SW480 (cell line): ENCODE measurements at regions not wholly inside any gene's neighbourhood (a gene's known extent, or its start where the extent isn't known, plus 50 kb on each side); places are given as distances from the start of the nearest gene placed in this dataset.
"Not testable (repeated sequence)": the region's sequence is repeated elsewhere in the genome, so short reads cannot be mapped to it uniquely, and the experiment has no call there.

Experiments used
- DNase-seq: peaks from one replicate; pipeline ENCODE4 v3.0.0-alpha.2; 2016; ENCODE audit warnings: low spot score

DNA sequence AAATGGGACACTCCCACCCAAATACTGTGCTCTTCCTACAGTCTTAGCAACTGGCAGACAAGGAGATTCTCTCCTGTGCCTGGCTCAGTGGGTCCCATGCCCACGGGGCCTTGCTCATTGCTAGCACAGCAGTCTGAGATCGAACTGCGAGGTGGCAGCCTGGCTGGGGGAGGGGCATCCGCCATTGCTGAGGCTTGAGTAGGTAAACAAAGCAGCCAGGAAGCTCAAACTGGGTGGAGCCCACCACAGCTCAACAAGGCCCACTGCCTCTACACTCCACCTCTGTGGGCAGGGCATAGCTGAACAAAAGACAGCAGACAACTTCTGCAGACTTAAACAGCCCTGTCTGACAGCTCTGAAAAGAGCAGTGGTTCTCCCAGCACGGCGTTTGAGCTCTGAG lies 174.8 kb downstream of the COL12A1 start:
- not testable (repeated sequence) for DNase-seq

DNA sequence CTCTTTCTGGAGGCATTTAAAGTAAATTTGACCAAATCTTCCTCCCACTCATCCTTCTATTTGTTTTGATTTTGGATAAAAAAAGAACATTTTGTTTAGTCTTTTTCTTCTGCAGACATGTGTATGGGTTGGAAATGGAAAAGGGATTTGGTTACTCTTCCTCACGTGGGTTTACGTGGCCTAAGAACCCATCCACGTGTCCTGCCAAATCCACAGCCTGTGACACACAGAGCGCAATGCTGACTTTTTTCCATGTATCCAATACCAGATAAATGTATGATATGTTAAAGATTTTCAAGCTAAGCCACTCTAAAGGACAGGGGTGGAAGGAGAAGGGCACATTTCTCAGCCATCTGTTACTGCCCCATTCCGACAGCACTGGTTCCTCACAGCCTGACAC lies 176.5 kb downstream of the COL12A1 start:
- DNase-seq: no peak

DNA sequence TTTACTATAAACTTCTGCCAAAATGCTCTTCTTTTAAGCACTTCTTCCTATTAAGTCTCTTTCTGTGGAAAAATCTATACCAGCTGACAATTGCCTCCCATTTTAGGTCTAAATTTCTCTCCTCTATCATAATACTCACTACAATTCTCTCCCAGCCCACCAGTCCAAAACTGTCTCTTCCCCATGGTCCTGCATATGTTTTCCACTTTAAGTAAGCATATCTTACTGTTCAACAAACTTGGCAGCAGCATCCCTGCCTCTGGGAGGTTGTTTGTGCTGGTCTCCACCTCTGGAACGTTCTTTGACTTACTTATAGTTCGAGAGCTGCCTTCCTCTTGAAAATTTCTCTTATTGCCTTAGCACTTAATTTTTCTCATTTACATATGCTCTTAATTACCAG lies 180.5 kb downstream of the COL12A1 start:
- DNase-seq: no peak

DNA sequence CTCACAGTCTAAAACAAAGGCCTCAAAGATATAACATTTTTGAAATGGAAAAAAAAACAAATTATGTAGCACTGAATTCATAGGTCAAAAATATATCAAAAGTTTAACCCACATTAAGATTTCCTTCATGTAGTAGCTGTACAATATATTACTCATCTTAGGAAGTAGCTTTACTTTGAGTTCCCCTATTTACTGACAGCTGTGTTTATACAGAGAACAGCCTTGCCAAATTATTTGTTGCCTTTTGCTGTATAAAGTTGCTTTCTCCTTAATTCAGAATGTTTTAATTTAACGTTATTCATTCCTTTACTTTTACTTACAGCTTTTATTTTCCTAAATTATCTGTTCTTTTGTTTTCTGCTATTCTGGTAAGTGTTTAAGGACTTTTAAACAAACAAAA lies 181.0 kb downstream of the COL12A1 start:
- DNase-seq: no peak

DNA sequence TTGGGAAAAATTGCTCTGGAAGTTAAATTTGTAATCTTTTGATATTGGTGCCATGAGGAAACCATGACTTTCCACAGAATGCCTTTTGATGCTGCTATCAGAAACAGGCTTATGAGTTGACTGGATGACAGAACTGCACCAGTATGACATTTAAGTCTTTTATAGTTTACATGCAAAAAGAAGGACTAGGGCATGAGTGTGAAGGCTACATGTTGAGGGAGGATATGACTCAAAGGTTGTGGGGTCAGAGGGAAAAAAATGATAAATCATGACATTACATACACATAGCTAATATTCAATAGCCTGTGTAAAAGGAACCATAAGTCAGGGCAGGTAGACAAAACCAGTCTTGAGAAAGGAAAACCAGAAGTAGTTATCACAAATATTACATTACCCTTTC lies 182.2 kb downstream of the COL12A1 start:
- DNase-seq: no peak

DNA sequence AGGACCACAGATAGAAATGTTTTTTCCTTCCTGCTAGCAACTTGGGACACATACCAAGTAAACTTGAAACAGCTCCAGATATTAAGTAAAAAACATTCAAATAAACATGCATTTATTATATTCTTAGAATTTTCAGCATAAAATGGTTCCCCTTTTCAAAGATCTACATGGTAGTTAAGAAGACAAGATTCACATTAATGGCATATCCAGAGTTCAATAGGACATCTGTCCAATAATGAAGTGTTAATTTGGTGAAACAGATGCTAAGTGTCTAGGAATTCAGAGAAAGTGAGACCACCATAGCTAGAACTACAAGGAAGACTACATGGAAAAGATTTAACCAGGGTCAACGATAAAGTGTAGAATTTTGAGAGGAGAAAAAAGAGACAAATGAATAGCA lies 184.9 kb downstream of the COL12A1 start:
- no peak for DNase-seq

DNA sequence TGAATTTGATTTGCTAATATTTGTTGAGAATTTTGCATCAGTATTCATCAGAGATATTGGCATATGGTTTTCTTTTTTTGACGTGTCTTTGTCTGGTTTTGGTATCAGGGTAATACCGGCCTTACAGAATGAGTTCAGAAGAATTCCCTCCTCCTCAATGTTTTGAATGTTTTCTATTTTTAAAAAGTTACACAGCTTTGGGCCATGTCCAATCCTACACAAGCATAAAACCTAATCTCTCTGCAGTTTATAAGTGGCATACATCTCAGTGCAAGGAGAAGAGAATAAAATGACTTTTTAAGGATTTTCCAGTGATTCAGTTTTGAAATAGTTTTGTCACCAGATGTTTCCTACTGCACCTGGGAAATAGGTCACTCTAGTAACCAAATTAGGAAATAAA lies 185.5 kb downstream of the COL12A1 start:
- DNase-seq: no peak

DNA sequence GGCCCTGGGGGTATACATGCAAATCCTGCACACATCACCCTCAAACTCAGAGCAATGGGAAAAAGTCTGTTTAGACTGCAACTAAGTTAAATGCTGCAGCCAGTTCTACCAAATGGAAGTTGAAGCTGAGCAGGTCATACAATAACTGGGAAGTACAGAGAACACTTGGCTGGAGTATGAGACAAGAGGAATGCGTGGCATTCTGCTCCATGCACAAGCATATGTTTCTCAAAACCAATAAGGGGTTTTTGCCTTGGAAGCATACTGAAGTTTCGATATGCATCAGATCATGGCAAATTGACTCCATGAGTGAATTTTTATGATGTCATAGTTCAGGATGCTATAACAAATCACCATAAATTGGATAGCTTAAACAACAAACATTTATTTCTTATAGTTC lies 193.8 kb downstream of the COL12A1 start:
- no peak for DNase-seq

DNA sequence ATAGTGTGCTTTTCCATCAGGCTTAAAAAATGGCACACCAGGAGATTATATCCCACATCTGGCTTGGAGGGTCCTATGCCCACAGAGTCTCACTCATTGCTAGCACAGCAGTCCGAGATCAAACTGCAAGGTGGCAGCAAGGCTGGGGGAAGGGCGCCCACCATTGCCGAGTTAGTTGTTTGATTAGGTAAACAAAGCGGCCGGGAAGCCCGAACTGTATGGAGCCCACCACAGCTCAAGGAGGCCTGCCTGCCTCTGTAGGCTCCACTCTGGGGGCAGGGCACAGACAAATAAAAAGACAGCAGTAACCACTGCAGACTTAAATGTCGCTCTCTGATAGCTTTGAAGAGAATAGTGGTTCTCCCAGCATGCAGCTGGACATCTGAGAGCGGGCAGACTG lies 201.9 kb downstream of the COL12A1 start:
- DNase-seq: not testable (repeated sequence)

DNA sequence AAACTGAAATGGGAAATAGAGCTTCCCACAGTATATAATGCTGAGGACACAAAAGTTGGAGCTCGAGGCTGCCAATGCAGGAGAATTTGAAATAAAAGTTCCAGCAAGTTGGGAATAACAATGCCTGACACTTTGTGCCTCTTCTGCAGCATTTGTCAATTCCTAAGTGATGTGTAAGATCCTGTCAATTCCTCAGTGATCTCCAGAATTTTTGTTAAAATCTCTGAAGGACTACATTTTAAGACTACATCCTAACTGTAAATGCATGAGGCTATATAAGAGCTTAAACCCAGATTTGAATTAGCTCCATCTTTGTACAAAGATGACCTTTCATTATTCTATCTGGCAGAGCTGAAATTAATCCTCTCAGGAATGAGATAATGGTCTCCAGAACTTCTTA lies 208.2 kb downstream of the COL12A1 start:
- no peak for DNase-seq

DNA sequence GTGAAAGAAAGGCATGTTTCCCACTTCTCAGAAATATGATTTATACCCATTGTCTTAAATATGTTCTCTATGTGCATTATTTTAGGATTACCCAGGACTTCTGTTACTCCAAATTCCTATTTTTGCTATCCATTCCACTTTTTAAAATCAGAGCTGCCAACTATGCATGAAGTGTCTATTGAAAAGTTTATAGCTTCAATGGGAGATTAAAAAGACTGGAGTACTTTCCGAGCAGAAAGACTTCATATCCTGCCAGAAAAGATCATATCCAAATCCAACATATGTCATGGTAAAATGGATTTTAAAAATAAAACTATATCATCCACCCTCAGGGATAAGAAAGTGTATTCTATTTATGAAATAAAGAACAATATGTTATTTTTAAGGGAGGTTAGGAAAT lies 212.7 kb downstream of the COL12A1 start:
- DNase-seq: no peak

DNA sequence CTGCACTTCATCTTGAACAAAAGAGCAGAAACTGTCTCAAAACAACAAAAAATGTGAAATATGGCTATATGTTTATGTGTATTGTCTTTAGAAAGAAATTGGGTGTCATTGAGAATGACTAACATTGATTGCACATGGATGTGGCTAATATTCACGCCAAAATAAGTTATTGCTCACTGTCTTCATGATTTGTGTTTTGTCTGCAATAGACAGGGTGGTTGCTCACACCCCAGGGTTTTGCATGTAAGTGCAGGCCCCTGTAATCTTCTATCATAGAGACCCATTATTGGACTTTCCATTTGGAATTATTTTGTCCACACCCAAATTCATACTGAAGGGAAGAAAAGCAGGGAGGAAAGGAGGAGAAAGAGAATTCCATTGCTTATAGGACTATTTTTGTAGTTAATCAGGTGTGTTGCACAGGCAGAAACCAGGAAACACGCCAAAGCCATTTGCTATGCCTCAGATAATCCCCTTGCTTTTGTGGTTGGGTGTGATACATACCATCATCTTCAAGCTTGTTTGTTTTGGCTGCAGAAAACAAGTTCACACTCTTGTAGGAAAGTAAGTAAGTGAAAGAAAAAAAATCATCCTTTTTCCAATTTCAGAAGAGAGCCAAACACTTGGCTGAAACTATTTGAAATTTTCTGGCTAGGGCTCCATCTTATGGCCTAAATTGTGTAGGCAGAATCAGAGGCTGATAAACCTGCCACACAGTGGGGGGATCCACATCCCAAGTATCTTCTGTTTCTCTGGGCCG lies 214.1 kb downstream of the COL12A1 start:
- DNase-seq: no peak

DNA sequence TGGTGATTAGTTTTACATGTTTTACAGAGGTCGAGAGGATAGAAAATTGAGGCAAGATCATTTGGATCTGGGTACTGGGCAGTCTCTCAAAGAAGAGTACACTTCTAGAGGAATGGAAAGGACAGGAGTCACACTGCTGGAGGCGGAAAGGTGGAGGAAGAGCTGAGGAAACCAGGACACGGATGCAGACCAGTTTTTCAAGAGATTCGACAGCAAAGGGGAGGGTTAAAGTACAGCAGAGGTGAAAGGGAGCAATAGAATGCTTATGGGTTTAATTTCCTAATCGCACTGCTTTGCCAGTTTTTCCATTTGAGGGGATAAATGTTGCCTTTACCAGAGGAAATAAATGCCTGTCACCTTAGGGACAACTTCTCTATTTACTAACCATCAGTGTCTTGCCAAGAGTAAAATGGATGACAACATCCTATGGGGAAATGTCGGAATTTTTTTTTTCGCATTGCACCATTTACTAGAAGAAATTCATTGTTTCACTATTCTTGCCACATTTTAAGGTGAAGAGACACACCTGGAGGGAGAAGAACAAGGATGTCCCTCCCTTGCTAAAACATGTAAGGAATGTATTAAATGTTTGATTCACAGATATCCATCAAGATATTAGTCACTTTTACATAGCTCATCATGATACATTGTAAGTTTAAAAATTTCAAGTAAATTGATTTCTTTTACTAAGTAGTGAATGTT lies 226.6 kb downstream of the COL12A1 start:
- no peak for DNase-seq

DNA sequence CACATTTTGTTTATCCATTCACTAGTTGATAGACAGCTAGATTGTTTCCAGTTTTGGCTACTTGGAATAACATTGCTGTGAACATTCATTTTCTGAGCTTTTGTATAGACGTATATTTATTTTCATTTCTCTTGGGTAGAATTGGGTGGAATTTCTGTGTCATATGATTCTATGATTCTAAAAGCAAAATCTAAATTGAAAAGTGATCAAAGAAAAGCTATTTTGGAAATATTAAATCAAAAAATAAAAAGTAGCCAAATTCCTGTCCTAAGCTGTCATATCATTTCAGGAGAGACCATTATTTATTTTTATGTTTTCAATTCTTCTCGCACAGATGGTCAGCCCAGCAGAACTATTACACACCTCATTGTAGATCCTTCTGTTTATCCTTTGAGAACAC lies 229.2 kb downstream of the COL12A1 start:
- no peak for DNase-seq

DNA sequence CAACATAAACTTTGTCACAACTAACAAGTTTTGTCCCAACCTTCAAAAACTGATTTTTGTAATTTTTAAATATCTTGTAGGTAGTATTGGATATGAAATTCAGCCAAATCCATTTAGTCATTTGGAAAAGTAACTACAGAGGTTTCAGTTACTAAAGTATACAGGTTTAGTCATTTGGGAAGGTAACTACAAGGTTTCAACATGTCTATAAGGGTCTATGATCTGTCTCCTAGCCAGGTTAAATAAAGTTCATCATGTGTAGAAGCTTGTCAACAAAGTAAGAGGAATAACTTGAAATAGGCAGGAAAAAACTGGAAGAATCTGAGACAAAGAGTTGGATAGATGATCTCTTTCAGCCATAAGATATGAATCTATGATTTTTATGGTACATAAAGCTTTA lies 229.8 kb downstream of the COL12A1 start:
- no peak for DNase-seq

DNA sequence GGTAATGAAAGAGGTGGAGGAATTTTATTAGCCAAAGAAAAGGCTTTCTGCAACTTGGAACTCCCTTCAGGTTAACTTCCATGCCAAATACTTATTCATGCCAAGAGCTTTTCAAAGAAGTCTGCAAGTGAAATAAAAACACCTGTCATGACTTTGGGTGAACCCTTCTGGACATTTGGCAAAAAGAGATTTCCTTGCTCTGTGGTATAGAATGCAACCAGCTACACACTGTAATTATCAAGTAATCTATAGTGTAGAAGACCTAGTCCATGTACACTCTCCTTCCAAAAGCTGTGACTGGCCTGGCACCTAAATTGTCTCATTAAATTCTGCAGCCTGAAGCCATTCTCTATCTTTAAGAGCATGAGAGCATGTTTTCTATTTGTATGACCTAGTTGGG lies 232.3 kb downstream of the COL12A1 start:
- DNase-seq: no peak

DNA sequence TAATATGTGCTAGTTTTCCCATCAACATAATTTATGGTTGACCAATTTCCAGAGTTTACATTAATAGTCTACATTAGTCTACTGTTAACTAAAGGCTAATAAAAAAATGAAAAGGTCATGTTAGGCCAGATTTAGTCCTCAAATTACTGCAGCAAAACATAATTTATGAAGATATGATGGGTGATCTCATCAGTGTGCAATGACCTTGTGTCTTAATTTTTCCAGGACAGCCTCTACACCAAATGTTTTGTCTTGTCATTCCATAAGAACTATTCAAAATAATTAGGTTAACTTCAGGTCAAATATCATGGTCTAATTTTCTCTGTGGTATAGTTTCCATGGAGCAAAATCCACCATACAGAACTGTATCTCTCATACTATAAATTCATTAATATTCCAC lies 234.2 kb downstream of the COL12A1 start:
- no peak for DNase-seq

DNA sequence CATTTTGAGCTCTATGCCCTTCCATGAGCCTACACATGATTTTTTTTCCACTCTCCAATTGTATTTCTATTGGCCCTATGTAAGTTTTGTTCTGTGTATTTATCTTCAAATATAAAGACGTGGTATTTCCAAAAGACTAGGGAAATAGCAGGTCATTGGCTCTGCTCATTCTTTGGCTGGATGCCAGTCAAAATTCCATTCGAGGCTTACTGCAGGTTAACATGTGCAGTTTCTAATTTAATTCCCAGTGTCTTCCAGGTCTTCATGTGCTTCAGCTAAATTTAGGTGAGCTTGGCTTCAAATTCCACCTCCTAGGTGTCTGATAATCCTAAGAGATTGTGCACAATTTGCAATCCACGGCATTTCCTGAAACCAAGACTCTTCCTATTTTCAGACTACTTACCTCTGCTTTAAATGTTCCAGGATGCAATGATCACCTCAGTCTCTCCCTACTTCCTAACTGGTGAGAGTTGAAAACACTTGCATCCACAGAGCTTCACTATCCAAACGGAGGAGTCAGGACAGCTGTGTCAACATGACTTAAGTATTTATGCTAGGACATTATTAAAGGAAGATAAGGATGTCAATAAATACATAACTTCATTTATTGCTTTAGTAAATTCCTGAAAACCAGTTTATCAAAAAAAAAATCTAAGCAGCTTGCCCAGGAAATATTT lies 236.1 kb downstream of the COL12A1 start:
- no peak for DNase-seq

DNA sequence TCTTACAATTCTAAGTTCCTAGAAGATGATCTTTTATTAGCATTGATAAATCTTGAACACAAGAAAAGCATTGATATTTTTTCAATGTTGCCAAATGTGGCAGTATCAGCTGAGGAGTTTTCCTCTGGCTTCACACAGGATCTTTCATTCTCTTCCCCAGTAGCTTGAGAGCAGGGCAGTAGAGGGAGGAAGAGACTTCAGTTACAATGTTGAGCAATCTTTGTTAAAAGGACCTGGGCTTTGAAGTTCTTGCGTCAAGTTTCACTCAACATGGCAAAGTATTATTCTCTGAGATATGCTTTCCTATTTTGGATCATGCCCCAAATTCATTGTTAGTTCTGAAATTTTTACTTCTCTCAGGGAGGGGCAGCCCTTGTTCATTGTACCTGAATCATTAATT lies 238.0 kb downstream of the COL12A1 start:
- DNase-seq: no peak

DNA sequence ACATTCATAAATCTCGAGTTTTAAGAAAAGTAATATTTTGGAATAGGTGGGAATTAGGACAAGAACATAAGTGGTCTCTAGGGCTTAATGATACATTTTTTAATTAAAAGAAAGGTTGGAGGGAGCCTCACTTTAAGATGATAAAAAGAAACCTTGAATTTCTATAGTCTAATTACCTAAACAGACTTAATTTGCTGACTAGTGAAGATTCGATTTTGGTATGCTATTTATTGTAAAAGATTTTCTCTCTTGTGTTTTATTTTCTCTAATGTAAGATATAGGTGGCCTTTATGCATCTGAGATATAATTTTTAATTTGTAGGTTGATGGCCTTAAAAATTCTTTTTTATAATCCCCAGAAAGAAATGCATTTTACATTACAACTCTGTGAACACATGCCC lies 239.1 kb downstream of the COL12A1 start:
- no peak for DNase-seq

DNA sequence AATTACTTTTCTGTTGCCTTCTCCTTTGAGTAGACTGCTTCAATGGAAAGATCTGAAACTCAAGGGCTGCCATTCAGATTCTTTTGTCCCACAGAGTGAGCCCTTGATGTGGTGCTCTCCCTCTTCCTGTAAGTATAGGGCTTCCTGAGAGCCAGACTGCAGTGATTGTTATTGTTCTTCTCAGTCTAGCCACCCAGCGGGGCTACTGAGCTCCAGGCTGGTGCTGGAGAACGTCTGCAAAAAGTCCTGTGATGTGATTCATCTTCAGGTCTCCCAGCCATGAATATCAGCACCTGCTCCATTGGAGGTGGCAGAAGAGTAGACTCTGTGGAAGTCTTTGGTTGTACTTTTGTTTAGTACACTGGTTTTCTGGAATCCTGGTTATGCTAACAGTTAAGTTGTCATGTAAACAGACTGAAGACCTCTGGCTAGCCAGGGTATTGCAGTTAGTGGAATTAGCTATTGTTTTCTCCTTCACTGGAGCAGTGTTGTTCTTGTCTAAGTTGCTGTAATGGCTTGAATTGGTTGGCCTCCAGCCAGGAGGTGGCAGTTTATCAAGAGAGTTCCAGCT lies 240.9 kb downstream of the COL12A1 start:
- DNase-seq: no peak

DNA sequence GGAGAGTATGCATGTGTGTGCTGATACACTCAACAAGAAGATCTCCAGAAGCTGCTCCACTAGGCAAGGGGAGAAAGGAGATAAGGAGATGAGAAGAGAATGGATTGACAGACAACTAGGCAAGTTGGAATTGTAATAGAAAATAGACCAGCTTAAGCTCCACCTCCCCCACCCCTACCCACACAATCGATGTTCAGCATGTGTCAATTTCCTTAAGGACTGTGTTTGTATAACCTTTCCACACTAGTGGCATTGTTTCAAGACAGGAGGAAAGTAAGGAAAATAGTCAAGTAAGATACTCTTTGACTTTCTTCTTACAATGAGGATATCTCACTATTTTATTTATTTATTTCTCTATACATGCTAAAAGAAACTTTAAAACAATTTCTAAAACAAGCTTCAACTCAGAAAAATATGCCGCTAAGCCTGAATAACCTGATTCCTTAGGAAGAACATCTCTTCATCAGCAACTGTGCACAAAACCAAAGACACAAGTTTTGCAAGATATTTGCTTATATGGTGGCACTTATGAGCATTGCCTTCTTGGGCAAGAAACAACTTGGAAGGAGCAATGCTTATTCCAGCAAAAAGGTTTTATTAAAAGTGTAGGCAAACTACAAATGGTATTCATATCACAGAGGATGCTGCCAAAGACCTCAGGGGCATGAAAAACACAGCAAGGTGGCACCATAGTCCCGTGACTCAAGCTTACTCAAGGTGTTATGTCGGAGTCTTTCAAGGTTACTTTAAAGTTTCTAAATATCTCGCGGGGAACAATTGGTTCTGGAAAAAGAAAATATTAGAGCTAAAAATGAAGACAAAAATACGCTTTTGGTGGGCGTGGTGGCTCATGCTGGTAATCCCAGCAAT lies 249.1 kb downstream of the COL12A1 start:
- DNase-seq: no peak
